ENCODE measurements at regions not wholly inside any gene's neighbourhood (a gene's known extent, or its start where the extent isn't known, plus 50 kb on each side); places are given as distances from the start of the nearest gene placed in this dataset.

DNA sequence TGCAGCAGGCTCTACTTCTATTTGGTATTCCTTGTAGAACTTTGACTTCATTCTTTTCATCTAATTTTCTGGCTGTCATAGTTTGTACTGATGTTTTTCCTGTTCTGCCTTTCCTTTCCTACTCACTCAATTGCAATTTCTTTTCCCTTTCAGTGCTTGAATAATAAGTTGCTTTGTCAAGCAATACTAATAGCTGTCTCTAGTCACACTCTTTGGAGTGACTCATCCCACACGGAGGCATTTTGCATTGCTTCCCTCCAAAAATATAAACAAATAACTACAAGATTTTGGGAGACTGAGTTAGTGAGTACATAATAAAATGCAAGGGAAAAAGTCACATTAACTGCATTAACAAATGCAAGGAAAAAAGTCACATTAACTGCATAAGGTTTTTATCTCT, 465.9 kb downstream of the CDH9 start:
- H3K14ac ChIP-seq (ENCODE audit: insufficient read depth, low read length) = no peak overlapping the region

More for the DNA sequence above, 465.9 kb downstream of the CDH9 start:
- Histone ChIP-seq H3K9me3 (ENCODE audit: control insufficient read depth, low read depth, low read length) (no peaks in the 10 kb centered on the region), H4K8ac (replicated peaks; ENCODE audit: insufficient read length, low read depth, low read length) (no peak overlapping the region), H4K5ac (ENCODE audit: insufficient read length, low read depth, low read length) (no peak overlapping the region), H3K23ac (ENCODE audit: insufficient read length, low read depth, low read length) (no peak overlapping the region), H2BK15ac (ENCODE audit: low read depth, low read length) (no peak overlapping the region), H3K4ac (ENCODE audit: low read depth, low read length) (no peak overlapping the region), H2BK120ac (ENCODE audit: low read depth, low read length, poor library complexity, severe bottlenecking) (no peak overlapping the region), H4K91ac (ENCODE audit: insufficient read length, low read depth, low read length) (no peak overlapping the region), H2AK5ac (ENCODE audit: insufficient read length, low read length) (no peak overlapping the region), H3K4me1 (ENCODE audit: insufficient read depth, low read length) (no peaks in the 10 kb centered on the region), H3K56ac (ENCODE audit: insufficient read length, low read depth, low read length) (no peak overlapping the region), H3K27me3 (ENCODE audit: insufficient read depth, low read length) (no peaks in the 10 kb centered on the region), H3K79me1 (ENCODE audit: insufficient read depth, low read depth, low read length, poor library complexity, severe bottlenecking) (no peaks in the 10 kb centered on the region), H3K79me2 (ENCODE audit: insufficient read depth, low read length) (no peaks in the 10 kb centered on the region), H2AFZ (ENCODE audit: low read length) (peak overlapping the region; percentile 48), H2BK12ac (ENCODE audit: insufficient read length, low read depth, low read length) (no peak overlapping the region), H3K4me2 (ENCODE audit: insufficient read depth, insufficient read length, low read length) (no peak overlapping the region), H3K18ac (ENCODE audit: insufficient read length, low read depth, low read length) (no peak overlapping the region), H2BK5ac (ENCODE audit: insufficient read length, low read length) (no peak overlapping the region), H4K20me1 (ENCODE audit: control insufficient read depth, insufficient read depth, insufficient read length) (no peaks in the 10 kb centered on the region), H3K23me2 (ENCODE audit: insufficient read length, low read depth, low read length, poor library complexity, severe bottlenecking) (no peaks in the 10 kb centered on the region), H3K27ac (ENCODE audit: insufficient read length, low read depth, low read length) (no peak overlapping the region), H2BK20ac (ENCODE audit: low read depth, low read length, poor library complexity, severe bottlenecking) (no peak overlapping the region), H3K9ac (ENCODE audit: extremely low read depth, insufficient read length, low read length) (no peak overlapping the region), H3T11ph (ENCODE audit: low read length) (no peak overlapping the region)
- Mint-ChIP-seq H3K27me3 (ENCODE audit: low read depth) (no peaks in the 10 kb centered on the region), H3K27ac (no peak overlapping the region), H3K4me3 (no peak overlapping the region), H3K36me3 (ENCODE audit: insufficient read depth in 1 of 3, low read depth in 3 of 3) (no peaks in the 10 kb centered on the region; a peak in 1 of 7 replicates), H3K4me1 (no peaks in the 10 kb centered on the region), H3K9me3 (peaks cover 0 to 2% of the 10 kb centered on the region in 2 experiments; a peak in 1 of 5 replicates)
- no CpG with 5 or more reads among the region's 1 CpG for WGBS (ENCODE audit: extremely low coverage, insufficient read length, low lambda C conversion rate)
- DNase-seq = no peak
- TF ChIP-seq, protein P1, sequence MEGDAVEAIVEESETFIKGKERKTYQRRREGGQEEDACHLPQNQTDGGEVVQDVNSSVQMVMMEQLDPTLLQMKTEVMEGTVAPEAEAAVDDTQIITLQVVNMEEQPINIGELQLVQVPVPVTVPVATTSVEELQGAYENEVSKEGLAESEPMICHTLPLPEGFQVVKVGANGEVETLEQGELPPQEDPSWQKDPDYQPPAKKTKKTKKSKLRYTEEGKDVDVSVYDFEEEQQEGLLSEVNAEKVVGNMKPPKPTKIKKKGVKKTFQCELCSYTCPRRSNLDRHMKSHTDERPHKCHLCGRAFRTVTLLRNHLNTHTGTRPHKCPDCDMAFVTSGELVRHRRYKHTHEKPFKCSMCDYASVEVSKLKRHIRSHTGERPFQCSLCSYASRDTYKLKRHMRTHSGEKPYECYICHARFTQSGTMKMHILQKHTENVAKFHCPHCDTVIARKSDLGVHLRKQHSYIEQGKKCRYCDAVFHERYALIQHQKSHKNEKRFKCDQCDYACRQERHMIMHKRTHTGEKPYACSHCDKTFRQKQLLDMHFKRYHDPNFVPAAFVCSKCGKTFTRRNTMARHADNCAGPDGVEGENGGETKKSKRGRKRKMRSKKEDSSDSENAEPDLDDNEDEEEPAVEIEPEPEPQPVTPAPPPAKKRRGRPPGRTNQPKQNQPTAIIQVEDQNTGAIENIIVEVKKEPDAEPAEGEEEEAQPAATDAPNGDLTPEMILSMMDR (conservative IDR thresholded peaks at IDR 0.05) = no peak
